ENCODE measurements at regions not wholly inside any gene's neighbourhood (a gene's known extent, or its start where the extent isn't known, plus 50 kb on each side); places are given as distances from the start of the nearest gene placed in this dataset.

- no peak overlapping the region for H2BK15ac ChIP-seq (ENCODE audit: low read depth, low read length)
- H3K4ac ChIP-seq (ENCODE audit: low read depth, low read length): no peak overlapping the region
- no peak overlapping the region for H2BK20ac ChIP-seq (ENCODE audit: low read depth, low read length, poor library complexity, severe bottlenecking)
- no peaks in the 10 kb centered on the region for H3K79me1 ChIP-seq (ENCODE audit: insufficient read depth, low read depth, low read length, poor library complexity, severe bottlenecking)
- H3K14ac ChIP-seq (ENCODE audit: insufficient read depth, low read length): no peak overlapping the region
- Mint-ChIP-seq H3K36me3 (ENCODE audit: insufficient read depth in 1 of 3, low read depth in 3 of 3) (no peaks in the 10 kb centered on the region), H3K4me3 (no peak overlapping the region), H3K27me3 (ENCODE audit: low read depth) (no peaks in the 10 kb centered on the region), H3K9me3 (no peaks in the 10 kb centered on the region), H3K4me1 (peaks cover 5 to 23% of the 10 kb centered on the region in 2 experiments), H3K27ac (no peak overlapping the region)
- no peak overlapping the region for H4K5ac ChIP-seq (ENCODE audit: insufficient read length, low read depth, low read length)
- no peak overlapping the region for H3K9ac ChIP-seq (ENCODE audit: extremely low read depth, insufficient read length, low read length)
- no peak overlapping the region for H3K56ac ChIP-seq (ENCODE audit: insufficient read length, low read depth, low read length)
- no peak overlapping the region for H2BK120ac ChIP-seq (ENCODE audit: low read depth, low read length, poor library complexity, severe bottlenecking)
- no peak overlapping the region for H2BK12ac ChIP-seq (ENCODE audit: insufficient read length, low read depth, low read length)
- H3K79me2 ChIP-seq (ENCODE audit: insufficient read depth, low read length): no peaks in the 10 kb centered on the region
- H2AFZ ChIP-seq (ENCODE audit: low read length): no peak overlapping the region
- H2BK5ac ChIP-seq (ENCODE audit: insufficient read length, low read length): no peak overlapping the region
- TF ChIP-seq CTCF (conservative IDR thresholded peaks at IDR 0.05): no peak
- no peak overlapping the region for H4K91ac ChIP-seq (ENCODE audit: insufficient read length, low read depth, low read length)
- H3K23ac ChIP-seq (ENCODE audit: insufficient read length, low read depth, low read length): no peak overlapping the region
- no peak overlapping the region for H2AK5ac ChIP-seq (ENCODE audit: insufficient read length, low read length)
- no peaks in the 10 kb centered on the region for H3K4me1 ChIP-seq (ENCODE audit: insufficient read depth, low read length)
- no peaks in the 10 kb centered on the region for H4K20me1 ChIP-seq (ENCODE audit: control insufficient read depth, insufficient read depth, insufficient read length)
- no peaks in the 10 kb centered on the region for H3K27me3 ChIP-seq (ENCODE audit: insufficient read depth, low read length)
- H3T11ph ChIP-seq (ENCODE audit: low read length): no peak overlapping the region
- no peak overlapping the region for H3K18ac ChIP-seq (ENCODE audit: insufficient read length, low read depth, low read length)
- DNase-seq: no peak
- no peak overlapping the region for H4K8ac ChIP-seq (replicated peaks; ENCODE audit: insufficient read length, low read depth, low read length)
- no peak overlapping the region for H3K27ac ChIP-seq (ENCODE audit: insufficient read length, low read depth, low read length)
- H3K4me2 ChIP-seq (ENCODE audit: insufficient read depth, insufficient read length, low read length): no peak overlapping the region
- H3K23me2 ChIP-seq (ENCODE audit: insufficient read length, low read depth, low read length, poor library complexity, severe bottlenecking): no peaks in the 10 kb centered on the region
- no CpG with 5 or more reads among the region's 3 CpGs for WGBS (ENCODE audit: extremely low coverage, insufficient read length, low lambda C conversion rate)
- H3K9me3 ChIP-seq (ENCODE audit: control insufficient read depth, low read depth, low read length): no peaks in the 10 kb centered on the region
These were observed 175.0 kb upstream of the PFN2 start for GRCh38 chr3:150145659-150146058.
